ENCODE measurements at regions not wholly inside any gene's neighbourhood (a gene's known extent, or its start where the extent isn't known, plus 50 kb on each side); places are given as distances from the start of the nearest gene placed in this dataset.
"Not testable (repeated sequence)": the region's sequence is repeated elsewhere in the genome, so short reads cannot be mapped to it uniquely, and the experiment has no call there.

DNA sequence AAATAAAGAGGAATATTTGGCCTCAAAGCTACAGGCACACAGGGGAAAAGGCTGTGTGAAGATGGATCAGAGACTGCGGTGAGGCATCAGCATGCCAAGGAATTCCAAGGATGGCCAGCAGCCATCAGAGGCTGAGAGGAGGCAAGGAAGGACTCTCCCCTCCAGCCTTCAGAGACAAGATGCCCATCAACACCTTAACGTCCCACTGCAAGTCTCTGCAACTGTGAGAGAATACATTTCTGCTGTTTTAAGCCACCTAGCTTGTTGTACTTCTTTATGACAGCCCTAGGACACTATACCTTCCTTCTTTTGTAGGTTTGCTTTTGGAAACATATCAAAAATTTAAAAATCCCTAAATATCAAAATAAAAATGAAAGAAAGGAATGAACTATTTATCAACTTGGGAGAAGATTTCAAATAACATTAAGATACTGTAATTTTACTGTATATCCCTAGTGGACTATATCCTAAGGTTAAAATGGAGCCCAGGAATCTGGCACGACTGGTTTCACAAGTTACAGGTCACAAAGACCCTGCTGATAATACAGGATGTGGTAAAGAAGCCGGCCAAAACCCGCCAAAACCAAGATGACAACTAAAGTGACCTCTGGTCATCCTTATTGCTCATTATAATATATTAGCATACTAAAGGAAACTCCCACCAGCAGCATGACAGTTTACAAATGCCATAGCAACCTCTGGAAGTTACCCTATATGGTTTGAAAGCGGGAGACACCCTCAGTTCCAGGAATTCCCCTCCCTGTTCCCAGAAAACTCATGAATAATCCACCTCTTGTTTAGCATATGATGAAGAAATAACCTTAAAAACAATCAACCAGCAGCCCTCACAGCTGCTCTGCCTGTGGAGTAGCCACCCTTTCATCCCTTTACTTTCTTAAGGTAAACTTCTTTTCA, 185.2 kb downstream of the AVL9 start:
- no peak for DNase-seq

DNA sequence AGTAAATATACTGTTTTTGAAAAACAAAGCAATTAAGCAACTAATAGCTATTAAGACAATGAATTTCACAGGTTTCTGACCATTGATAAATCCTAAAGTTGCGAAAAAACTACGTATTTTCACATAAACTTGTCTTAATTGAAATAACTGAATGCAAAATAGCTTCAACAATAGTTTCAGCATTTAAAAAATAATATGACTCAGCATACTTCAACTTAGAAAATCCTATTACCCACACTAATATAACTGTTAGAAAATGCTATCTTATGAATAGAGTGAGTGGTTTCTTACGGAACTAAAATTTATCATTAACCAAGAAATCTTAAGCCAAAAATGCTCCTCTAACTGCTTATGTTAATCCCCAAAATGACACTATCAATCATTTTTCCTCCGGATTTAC, 183.9 kb downstream of the AVL9 start:
- DNase-seq: no peak

DNA sequence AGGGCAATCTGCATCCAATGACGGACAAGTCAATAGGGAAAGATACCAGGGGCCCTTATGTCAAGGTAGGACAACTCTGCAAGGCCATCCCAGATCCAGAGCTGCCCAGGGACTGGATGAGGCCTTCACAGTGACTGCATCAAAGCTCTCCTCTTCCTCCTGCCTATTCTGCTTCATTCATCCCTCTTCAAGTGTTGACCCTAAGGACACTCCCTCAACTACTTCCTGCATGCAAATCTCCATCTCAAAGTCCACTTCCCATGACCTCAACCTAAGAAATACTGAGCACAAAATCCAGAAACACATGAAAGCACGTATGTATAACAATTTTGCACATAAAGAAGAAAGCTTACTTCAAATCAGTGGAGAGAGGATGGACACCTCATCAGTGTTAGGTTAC, 182.3 kb downstream of the AVL9 start:
- DNase-seq: no peak

DNA sequence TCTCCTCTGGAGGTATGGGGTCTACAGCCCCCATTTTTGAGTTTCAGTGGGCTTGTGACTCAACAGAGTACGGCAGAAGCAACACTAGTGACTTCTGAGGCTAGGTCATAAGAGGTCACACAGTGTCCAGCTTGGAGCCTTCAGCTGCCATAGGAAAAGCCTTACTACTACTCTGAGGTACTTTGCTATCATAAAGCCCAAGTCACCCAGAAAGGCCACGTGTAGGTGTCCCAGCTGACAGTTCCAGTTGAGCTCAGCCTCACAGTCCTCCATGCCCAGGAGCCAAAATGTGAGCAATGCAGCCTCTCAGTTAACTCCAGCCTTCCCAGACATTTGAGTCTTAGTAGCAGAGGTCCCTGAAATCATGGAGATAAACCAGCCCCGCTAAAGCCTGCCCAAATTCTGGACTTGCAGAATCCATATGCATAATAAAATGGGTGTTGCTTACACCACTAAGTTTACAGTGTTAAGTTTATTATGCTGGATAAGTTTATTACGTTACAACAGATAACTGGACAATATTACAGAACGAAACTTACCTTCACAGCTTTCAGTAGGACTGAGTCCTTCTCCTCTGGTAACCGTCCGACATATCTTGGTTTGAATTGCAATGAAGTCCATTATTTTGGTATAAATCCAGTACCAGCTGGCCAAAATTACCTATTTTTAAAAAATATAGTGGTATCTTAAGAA, 181.1 kb downstream of the AVL9 start:
- no peak for DNase-seq

DNA sequence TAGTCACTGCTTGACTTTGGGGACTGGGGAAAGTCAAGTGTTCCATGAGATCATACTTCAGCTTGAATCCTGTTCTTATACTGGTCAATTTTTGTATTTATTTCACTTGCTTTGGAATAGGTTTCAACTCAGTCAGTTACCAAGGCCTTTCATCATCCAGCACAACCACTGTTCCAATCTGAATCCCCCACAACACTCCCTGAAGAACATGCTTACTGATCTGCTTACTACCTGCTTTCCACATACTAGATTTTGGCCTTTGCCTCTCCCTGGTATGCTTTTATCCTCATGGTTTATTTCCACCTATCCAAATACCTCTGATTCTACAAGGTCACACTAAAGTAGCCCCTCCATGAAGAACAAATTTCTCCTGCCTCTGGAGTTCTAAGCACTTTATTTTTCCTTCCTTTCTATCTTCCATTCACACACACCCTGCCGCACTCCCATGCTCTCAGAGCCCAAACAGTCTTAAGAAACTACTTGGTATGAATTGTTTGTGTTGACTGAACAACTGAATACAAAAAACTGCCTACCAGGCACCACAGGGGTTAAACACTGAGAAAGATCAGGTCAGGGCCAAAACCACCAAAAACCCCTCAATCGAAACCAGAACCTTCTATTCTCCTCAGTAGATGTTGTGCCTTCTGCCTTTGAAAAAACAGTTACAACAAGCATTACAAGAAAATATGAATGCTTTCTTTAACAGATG, 178.1 kb downstream of the AVL9 start:
- no peak for DNase-seq

DNA sequence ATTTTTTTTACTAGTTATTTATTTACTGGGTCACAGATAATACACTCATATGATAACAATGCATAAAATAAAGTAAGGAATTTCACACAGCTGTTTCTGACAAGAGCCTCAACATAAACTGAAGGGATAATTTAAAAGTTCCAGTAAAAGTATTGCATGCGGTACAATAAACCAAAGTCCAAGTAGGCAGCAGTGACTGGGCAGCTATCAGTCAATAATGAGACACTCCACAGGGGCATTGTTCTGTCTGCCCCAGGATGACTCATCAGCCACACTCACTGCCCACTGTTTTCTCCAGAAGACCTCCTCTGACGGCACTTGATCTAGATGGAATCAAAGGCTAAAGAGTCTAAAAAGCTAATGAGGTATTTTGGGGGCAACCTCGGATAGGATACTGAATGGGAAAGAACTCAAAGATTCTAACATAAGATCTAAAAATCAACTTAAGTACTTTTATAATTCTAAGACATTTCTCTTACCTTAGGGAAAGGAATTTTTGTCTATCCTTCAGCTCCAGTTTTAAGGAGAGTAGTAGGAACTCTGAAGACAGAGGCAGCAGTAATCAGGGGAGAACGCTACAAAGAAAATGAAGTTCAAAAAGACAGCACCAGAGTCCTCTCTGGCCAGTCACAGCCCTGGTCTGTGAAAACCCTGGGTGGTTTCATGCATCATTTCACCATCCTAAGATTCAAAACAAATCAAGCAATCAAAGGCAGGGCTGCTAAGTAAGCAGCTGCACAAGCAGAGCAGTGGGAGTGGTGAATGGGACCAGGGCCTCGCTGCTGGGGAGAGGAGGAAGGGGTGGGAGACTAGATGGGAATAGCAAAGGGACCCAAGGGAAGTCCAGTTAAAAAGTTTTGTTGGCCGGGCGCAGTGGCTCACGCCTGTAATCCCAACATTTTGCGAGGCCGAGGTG, 175.1 kb downstream of the AVL9 start:
- DNase-seq: no peak

DNA sequence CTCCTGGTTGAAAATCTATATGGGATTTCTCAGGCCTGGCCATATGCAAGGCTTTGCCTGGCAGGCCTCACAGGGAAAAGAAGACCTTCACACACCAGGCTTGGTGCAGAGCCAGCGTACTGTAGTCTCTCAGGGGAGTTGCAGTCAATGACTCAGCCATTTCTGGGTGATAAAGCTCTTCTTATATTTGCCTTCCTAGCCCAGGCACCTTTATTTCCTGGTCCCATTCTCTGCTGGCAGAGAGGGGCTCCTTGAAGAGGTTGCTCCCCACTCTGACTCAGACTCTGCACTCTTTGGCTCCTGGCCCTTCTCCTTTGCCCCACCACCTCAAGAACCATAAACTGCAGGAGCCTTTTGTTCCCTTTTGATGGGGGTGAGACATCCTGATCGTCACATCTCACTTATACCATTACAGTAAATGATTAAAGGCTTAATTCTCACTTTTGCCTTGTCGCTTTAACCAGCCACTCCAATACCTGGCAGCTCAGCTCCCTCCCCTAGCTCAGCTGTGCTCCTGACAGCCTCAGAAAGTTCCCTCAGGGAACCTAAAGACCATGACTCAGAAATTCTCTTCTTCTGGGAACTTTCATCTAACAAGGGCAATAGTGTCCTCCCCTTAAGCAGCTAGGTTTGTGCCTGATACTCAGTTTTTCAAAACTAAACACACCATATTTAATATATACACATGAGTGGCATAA, 174.0 kb downstream of the AVL9 start:
- not testable (repeated sequence) for DNase-seq

DNA sequence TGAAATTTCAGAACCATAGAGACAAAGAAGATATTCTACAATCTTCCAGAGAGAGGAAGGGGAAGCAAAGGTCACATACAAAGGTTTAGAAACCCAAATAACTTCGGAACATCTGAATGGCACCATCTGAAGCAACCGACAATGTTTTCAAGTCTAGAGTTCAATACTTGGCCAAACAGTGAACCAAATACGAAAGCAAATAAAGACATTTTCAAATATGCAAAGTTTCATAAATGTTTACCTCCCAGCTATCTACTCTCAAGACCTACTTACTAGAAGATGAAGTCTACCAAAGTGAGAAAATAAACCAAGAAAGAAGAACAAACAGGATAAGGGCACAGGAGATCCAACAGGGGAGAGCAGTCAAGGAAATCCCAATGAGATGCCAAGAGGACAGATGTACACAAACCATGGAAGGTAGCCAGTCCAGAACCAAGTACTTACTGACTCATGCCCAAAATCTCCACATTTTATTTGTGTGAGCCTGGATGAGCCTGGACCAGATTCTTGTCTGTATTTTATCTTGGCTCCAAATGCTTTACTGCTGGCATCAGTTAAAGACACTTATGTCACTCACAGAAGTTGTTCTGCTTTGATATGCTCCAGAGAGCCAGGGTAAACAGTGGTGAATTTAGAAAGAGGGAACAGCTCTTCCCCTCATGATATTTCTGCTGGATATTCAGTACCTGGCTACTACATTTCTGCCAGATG, 173.3 kb downstream of the AVL9 start:
- DNase-seq: not testable (repeated sequence)

DNA sequence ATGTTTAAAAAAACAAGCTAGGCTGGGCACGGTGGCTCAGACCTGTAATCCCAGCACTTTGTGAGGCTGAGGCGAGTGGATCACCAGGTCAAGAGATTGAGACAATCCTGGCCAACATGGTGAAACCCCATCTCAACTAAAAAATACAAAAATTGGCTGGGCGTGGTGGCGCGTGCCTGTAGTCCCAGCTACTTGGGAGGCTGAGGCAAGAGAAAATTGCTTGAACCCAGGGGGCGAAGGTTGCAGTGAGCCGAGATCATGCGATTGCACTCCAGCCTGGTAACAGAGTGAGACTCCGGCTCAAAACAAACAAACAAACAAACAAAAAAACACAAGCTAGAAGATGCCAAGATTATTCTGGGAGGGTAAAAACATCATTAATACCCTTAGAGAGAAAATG, 172.3 kb downstream of the AVL9 start:
- not testable (repeated sequence) for DNase-seq

DNA sequence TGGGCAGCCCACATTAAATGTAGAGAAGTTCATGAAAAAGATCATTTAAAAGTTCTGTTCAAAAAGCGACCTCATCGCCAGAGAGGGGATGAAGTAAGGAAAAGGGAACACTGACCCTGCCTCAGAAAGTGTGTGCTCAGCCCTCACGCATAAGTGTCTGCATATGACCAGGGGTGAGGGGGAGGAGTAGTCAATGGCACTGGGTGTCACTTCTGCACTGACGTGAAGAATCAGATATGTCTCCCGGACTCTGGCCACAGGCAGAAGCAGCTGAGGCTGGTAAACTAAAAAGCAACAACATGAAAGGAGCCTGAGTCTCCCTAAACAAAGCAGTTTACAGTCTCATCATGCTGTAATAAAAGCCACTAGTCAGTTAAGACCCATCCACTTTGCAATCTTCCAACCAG, 168.5 kb downstream of the AVL9 start:
- not testable (repeated sequence) for DNase-seq

DNA sequence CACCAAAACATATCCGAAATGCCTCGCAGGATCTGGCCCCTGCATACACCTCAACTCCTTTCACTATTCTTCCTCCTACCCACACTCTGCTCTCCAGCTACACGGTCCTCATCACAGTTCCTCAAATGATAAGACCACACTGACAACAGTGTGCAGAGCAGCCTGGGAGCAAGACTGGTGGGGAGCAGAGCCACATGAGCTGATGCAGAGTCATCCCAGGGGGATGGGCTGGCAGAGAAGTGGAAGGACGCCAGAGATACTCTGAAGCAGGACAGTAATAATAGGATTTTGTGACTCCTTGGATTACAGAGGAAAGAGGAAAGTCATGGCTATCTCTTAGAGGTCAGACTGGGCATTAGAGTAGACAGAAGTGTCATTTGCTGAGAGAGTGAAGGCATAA, 167.2 kb downstream of the AVL9 start:
- not testable (repeated sequence) for DNase-seq

DNA sequence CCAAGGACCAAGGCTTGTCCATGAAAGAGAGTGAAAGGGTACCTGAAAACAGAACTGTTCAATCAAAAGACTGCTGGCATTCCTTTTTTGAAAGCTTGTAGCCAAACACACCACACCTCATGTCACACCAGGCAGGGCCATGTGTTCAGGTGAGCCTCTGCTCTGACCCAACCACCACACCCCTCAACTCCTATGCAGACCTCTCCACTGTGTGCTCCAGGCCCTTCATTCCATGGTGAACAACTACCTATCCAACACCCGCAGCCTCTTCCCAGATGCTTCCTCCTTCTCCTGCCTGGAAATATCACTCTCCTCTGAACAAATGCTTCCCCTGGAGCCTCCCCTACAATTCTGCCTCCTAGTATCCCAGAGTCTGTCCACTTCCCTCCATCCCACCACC, 166.6 kb downstream of the AVL9 start:
- DNase-seq: no peak

DNA sequence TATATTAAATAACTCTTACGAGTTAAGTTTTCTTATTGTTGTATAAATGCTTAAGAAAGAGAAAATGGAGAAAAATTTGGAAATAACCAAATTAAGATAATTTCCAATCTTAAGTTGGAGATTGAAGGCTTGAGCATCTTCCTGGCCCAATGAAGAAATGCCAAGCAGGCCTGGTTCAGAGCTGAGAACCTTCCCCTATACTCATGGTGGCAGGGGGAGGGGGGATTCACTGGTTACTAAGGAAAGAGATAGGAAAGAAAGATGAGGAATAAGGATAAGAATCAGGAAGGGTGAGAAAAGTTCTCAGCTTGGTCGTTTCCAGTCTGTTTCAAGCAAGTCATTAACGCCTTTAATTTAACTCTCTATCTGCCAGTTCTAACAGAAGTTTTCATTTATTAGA, 166.2 kb downstream of the AVL9 start:
- no peak for DNase-seq

DNA sequence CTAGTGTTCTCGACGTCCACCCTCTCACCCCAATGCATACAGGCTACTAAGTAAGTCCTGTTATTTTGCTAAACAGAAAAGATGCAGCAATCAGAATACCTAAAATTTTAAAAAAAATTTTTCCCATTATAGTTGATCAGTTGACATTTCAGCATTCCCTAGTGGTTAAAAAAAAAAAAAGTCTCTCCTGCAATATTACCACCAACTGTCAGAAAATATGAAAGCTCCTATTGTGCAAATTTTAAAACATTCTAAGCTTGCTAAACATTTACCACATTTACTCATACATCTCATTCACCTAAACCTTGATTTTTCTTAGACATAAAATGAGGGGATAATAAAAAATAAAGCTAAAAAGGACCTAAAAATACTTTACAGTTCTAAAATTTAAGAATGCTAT, 165.6 kb downstream of the AVL9 start:
- DNase-seq: no peak

DNA sequence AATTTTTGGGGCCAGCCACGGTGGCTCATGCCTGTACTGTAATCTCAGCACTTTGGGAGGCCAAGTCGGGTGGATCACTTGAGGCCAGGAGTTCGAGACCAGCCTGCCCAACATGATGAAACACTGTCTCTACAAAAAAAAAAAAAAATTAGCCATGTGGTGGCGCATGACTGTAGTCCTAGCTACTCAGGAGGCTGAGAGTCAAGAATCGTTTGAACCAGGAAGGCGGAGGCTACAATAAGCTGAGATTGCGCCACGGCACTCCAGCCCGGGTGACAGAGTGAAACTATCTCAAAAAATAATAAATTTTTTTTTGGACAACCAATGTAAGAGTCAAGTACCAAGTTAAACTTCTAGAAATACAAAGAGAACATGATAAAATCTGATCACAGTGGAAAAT, 164.6 kb downstream of the AVL9 start:
- DNase-seq: no peak

DNA sequence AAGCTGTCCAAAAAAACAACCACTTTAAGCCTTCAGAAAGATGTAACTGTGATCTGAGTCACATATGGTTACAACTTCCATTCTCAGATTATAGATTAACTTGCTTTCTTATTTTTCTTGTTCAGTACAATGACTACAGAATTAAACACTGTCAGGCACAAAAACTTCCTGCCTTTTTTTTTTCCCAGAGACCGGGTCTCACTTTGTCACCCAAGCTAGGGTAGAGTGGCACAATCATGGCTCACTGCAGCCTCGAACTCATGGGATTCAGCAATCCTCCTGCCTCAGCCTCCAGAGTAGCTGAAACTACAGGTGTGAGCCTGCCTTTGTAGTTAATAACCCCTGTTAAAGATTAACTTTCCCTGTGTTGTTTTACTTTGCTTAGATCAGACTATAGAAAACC, 163.2 kb downstream of the AVL9 start:
- no peak for DNase-seq

DNA sequence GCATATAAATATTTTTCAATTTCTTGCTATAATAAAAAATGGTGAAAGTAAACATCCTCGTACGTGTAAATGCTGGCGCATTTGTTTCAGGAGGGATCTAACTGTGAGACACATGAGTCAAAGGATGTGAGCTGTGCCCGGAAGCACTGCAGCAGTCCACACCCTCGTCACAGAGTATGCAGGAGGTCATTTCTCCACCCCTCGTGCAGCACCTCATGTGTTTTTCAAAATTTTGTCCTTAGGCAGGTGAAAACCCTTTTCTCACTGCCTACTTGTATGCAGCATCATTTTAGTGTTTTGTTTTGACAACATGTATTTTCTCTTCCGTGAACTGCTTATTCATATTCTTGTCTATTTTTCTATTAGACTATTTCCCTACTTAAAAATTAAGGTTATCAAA, 162.7 kb downstream of the AVL9 start:
- no peak for DNase-seq

DNA sequence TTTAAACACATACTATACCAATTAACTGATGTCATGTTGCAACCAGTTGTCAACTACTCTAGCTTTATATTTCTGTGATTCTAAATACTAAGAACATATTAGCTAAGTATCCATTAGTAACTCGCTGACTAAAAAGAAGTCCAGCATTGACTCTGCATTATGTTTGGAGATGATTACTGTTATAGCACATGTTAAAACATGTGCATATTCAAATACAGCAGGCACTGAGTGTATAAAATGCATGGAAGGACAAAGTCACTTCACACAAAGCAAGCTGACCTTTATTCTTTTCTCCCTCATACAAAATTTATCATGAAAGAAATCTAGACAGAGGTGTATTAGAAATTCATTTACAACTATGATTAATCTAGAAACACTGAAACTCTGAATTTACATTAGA, 159.3 kb downstream of the AVL9 start:
- not testable (repeated sequence) for DNase-seq

DNA sequence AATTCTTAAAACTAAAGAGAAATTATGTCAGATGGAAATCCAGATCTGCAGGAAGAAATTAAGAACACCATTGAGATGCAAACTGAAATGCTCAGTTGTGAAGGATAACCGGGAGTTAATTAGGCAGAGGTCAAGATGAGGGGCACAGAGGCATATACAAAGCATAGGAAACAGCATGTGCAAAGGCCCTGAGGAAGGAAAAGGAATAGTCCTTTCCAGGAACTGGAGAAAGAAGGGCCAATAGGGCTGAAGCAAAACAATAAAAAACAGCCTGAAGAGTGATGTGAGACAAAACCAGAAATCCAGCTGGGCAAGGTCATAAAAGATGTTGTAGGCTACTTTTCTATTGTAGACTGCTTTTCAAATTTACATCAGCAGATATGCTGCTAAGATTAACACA, 155.1 kb downstream of the AVL9 start:
- not testable (repeated sequence) for DNase-seq

DNA sequence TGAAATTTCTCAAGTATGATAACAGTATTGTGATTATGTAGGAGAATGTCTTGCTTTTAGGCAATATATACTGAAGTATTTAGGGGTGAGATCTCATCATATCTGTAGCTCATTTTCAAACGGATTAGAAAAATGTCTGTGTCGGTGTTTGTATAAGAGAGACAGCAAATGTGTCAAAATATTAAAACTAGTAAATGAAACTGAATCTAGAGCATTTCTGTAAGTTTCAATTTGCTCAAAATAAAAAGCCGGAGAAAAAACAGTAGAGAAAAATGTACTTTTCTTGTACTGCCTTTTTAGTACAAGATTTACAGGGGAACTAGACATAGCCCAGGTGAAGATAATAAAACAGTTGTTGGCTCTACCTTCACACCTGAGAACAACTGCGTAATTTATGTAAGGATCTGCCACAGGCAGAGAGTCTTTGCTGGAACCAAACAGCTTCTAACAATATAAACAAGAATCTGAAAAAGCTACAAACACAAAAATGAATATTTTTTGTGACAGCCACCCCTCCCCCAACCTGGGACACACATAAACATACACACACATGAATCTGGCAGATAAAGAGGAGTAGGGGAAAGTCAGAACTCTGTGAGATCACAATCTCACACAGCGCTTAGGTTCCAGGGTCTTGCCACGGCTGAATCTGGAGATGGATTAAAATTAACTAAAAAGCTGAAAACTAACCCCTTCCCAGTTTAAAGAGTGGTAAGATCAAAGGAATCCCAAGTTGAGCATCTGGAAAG, 153.3 kb downstream of the AVL9 start:
- no peak for DNase-seq
